GM12878 (cell line): ENCODE measurements at regions not wholly inside any gene's neighbourhood (a gene's known extent, or its start where the extent isn't known, plus 50 kb on each side); places are given as distances from the start of the nearest gene placed in this dataset.

Source experiments
- ATAC-seq: fragments of 200-7000 bp; cut with Tn5 transposase; 3 replicates; pipeline ENCODE4 v1.9.1; 2020; ENCODE audit warnings: mild to moderate bottlenecking, moderate library complexity
- BruUV-seq: library from RNA; stranded (reverse); fragments of 400-500 nt; replicated peaks from 2 replicates; lab custom pipeline; 2021; lab: Mats Ljungman, UMichigan
- CTCF ChIA-PET: fragments of 300-600 bp; sonication (Branson Sonifier 250); formaldehyde crosslinking; extraction: SDS; loops from one replicate; lab custom pipeline; 2021; ENCODE audit warnings: inconsistent platforms; lab: Yijun Ruan, JAX
- POLR2A ChIA-PET: fragments of 350-600 bp; formaldehyde crosslinking; extraction: SDS; loops from one replicate; lab custom pipeline; 2021; ENCODE audit warnings: inconsistent platforms; lab: Charles Lee
- RAD21 ChIA-PET: fragments of 300-600 bp; sonication (Branson Sonifier 250); formaldehyde crosslinking; loops from one replicate; lab custom pipeline; 2023; ENCODE audit warnings: antibody characterized with exemption; ENCODE audit not compliant: unreplicated experiment; lab: Charles Lee
- SMC1A ChIA-PET: fragments of 300-600 bp; sonication (Branson Sonifier 250); formaldehyde crosslinking; loops from one replicate; lab custom pipeline; 2023; ENCODE audit not compliant: unreplicated experiment, uncharacterized antibody; lab: Charles Lee
- DNase-seq: peaks from one replicate; pipeline ENCODE4 v3.0.0-alpha.2; 2011; ENCODE audit warnings: low read depth, low spot score
- FAIRE-seq: peaks from 3 replicates; lab custom pipeline; 2011; peaks lifted over from hg19 to GRCh38; lab: Jason Lieb, UNC
- H2AFZ ChIP-seq: 2 replicates; pipeline ENCODE4 v1.6.0; 2011; ENCODE audit warnings: low read depth, low read length, control low read depth; ENCODE audit not compliant: control insufficient read depth
- H3K27ac ChIP-seq: 2 replicates; pipeline ENCODE4 v1.5.1; 2011; ENCODE audit warnings: control low read depth; ENCODE audit not compliant: control insufficient read depth, insufficient read depth
- H3K27me3 ChIP-seq, 2 experiments: replicated peaks in 1 of 2; 2 replicates each; pipeline versions ENCODE4 v1.6.0 to v1.6.1; 2011; ENCODE audit warnings: low read length in 1 of 2; ENCODE audit not compliant: control insufficient read depth in 2 of 2, insufficient read depth in 2 of 2
- H3K36me3 ChIP-seq, 2 experiments: 2 replicates each; pipeline ENCODE4 v1.5.1; 2011; ENCODE audit warnings: low read length in 1 of 2; ENCODE audit not compliant: control insufficient read depth in 2 of 2, insufficient read depth in 2 of 2
- H3K4me1 ChIP-seq: 2 replicates; pipeline ENCODE4 v1.6.1; 2011; ENCODE audit warnings: mild to moderate bottlenecking, low read length, moderate library complexity, mixed read lengths; ENCODE audit not compliant: control insufficient read depth, insufficient read depth
- H3K4me2 ChIP-seq: 2 replicates; pipeline ENCODE4 v1.6.0; 2011; ENCODE audit warnings: control low read depth; ENCODE audit not compliant: control insufficient read depth, insufficient read depth
- H3K4me3 ChIP-seq: fragments of 200-600 bp; sonication (generic); 2 replicates; pipeline ENCODE4 v1.5.1; 2016
- H3K79me2 ChIP-seq: 2 replicates; pipeline ENCODE4 v1.6.0; 2011; ENCODE audit warnings: low read length; ENCODE audit not compliant: control insufficient read depth, insufficient read depth
- H3K9ac ChIP-seq: 2 replicates; pipeline ENCODE4 v1.8.0; 2011; ENCODE audit warnings: low read length, control low read depth, mixed read lengths; ENCODE audit not compliant: control insufficient read depth, insufficient read depth
- H3K9me3 ChIP-seq: replicated peaks from 3 replicates; pipeline ENCODE4 v1.5.1; 2011; ENCODE audit warnings: mild to moderate bottlenecking, low read length; ENCODE audit not compliant: control insufficient read depth, insufficient read depth
- H4K20me1 ChIP-seq: 2 replicates; pipeline ENCODE4 v1.6.0; 2011; ENCODE audit not compliant: control insufficient read depth, insufficient read depth
- ASH2L ChIP-seq: fragments of 300-600, 200-600 bp; sonication (generic); IDR thresholded peaks from 2 replicates; pipeline ENCODE4 v1.6.1; 2017; ENCODE audit warnings: low read depth, mild to moderate bottlenecking, borderline replicate concordance
- MAX ChIP-seq: IDR thresholded peaks from 2 replicates; pipeline ENCODE4 v1.6.1; 2012; ENCODE audit warnings: low read depth, low read length, improper control_type of control experiment
- NBN ChIP-seq: fragments of 450-650 bp; IDR thresholded peaks from 2 replicates; pipeline ENCODE4 v1.6.1; 2016
- NFXL1 ChIP-seq: fragments of 450-650 bp; IDR thresholded peaks from 2 replicates; pipeline ENCODE4 v1.6.1; 2017; ENCODE audit warnings: antibody characterized with exemption, mild to moderate bottlenecking, borderline replicate concordance
- NKRF ChIP-seq: fragments of 450-650 bp; conservative IDR thresholded peaks from 2 replicates; pipeline ENCODE4 v1.6.1; 2017; ENCODE audit warnings: mild to moderate bottlenecking, moderate library complexity
- POU2F2 ChIP-seq: IDR thresholded peaks from 3 replicates; pipeline ENCODE4 v1.6.1; 2011; ENCODE audit warnings: low read depth, mild to moderate bottlenecking, low read length, borderline replicate concordance
- SREBF2 ChIP-seq: IDR thresholded peaks from 2 replicates; pipeline ENCODE4 v1.6.1; 2012; ENCODE audit warnings: mild to moderate bottlenecking, low read length
- TCF12 ChIP-seq: IDR thresholded peaks from 2 replicates; pipeline ENCODE4 v1.6.1; 2011; ENCODE audit warnings: low read depth, mild to moderate bottlenecking, low read length
- ZZZ3 ChIP-seq: IDR thresholded peaks from 2 replicates; pipeline ENCODE4 v1.6.1; 2011; ENCODE audit warnings: low read depth; ENCODE audit not compliant: control insufficient read depth, insufficient read length
- WGBS: methylation state at CpG from one replicate; pipeline ENCODE4 v1.1.6; 2016; ENCODE audit warnings: low lambda C conversion rate; ENCODE audit not compliant: insufficient replicate concordance, insufficient coverage; ENCODE audit errors: missing lambda C conversion rate; 5-methylcytosine and 5-hydroxymethylcytosine counted together
- in situ Hi-C: fragments of 300-500 bp; cut with MboI; formaldehyde crosslinking; loops from 9 replicates; pipeline ENCODE4 v1.14.3; 2018; ENCODE audit warnings: mixed read lengths
- intact Hi-C: fragments of 100-400 bp; cut with micrococcal nuclease; formaldehyde crosslinking; loops from one replicate; pipeline ENCODE4 v1.14.2; 2022; ENCODE audit not compliant: unreplicated experiment

GRCh38 chr21:27421654-27422053 lies 454.8 kb upstream of the ADAMTS5 start (continued):
- no peak for TF ChIP-seq NKRF
- no peak for TF ChIP-seq NBN
- no peak for TF ChIP-seq ASH2L
- no peak for TF ChIP-seq NFXL1
- TF ChIP-seq MAX = no peak
- TF ChIP-seq TCF12 = no peak

GRCh38 chr21:27419153-27419552 lies 452.3 kb upstream of the ADAMTS5 start:
- ChIA-PET RAD21 (no interaction called here), POLR2A (no interaction called here), SMC1A (no interaction called here), CTCF (interaction anchor here (1.2 kb wide), 1 partner anchor 76 kb away, joined by 3 read pairs; no protein-coding TSS in a partner anchor)
- Histone ChIP-seq H3K4me3 (no peak overlapping the region), H3K9ac (no peak overlapping the region), H3K36me3 (no peaks in the 10 kb centered on the region), H2AFZ (no peak overlapping the region), H3K27me3 (no peaks in the 10 kb centered on the region), H4K20me1 (no peaks in the 10 kb centered on the region), H3K27ac (no peak overlapping the region), H3K4me1 (no peaks in the 10 kb centered on the region), H3K9me3 (no peaks in the 10 kb centered on the region; the same call in 2 of the 3 replicates), H3K4me2 (no peak overlapping the region), H3K79me2 (no peaks in the 10 kb centered on the region)
- WGBS = 16% methylated on average over 3 of the region's 3 CpGs
- ATAC-seq = no peak
- no peak for FAIRE-seq
- in situ Hi-C loops = no loop called here
- intact Hi-C loops = no loop called here
- TF ChIP-seq ZZZ3 (no peak), POU2F2 (no peak), SREBF2 (no peak)
- DNase-seq = no peak
- no TSS peak for BruUV-seq
